SK-N-SH treated with all-trans-retinoic acid at 6 μM for 48 hours (cell line): ENCODE measurements at regions not wholly inside any gene's neighbourhood (a gene's known extent, or its start where the extent isn't known, plus 50 kb on each side); places are given as distances from the start of the nearest gene placed in this dataset.

Source experiments
- ARNTL ChIP-seq: fragments of 450-650 bp; formaldehyde crosslinking; IDR thresholded peaks from 2 replicates; pipeline ENCODE4 v1.5.0; 2020; ENCODE audit warnings: low read depth, mild to moderate bottlenecking, moderate library complexity, borderline replicate concordance
- OSR1 ChIP-seq: fragments of 250-450 bp; sonication (Bioruptor Pico); IDR thresholded peaks from 2 replicates; pipeline ENCODE4 v1.8.0; 2022; ENCODE audit warnings: moderate library complexity, mild to moderate bottlenecking, inconsistent platforms
- POU6F1 ChIP-seq: fragments of 250-450 bp; sonication (Bioruptor Pico); IDR thresholded peaks from 2 replicates; pipeline ENCODE4 v1.8.0; 2021; ENCODE audit warnings: low read depth, mild to moderate bottlenecking, moderate library complexity, borderline replicate concordance
- PPARA ChIP-seq: fragments of 250-450 bp; sonication (Bioruptor Pico); IDR thresholded peaks from 2 replicates; pipeline ENCODE4 v1.5.0; 2020; ENCODE audit warnings: mild to moderate bottlenecking, borderline replicate concordance
- RARB ChIP-seq: fragments of 250-450 bp; sonication (Bioruptor Pico); IDR thresholded peaks from 2 replicates; pipeline ENCODE4 v1.8.0; 2021; ENCODE audit warnings: mild to moderate bottlenecking, moderate library complexity
- SNAI2 ChIP-seq: fragments of 250-450 bp; sonication (Bioruptor Pico); IDR thresholded peaks from 2 replicates; pipeline ENCODE4 v1.5.0; 2020; ENCODE audit warnings: mild to moderate bottlenecking, moderate library complexity
- ZC3H10 ChIP-seq: fragments of 250-450 bp; sonication (Bioruptor Pico); IDR thresholded peaks from 2 replicates; pipeline ENCODE4 v1.5.1; 2021; ENCODE audit warnings: mild to moderate bottlenecking, moderate library complexity
- ZFP3 ChIP-seq: fragments of 250-450 bp; sonication (Bioruptor Pico); IDR thresholded peaks from 2 replicates; pipeline ENCODE4 v1.5.0; 2020; ENCODE audit warnings: mild to moderate bottlenecking, moderate library complexity
- ZFP30 ChIP-seq: fragments of 450-650 bp; formaldehyde crosslinking; IDR thresholded peaks from 2 replicates; pipeline ENCODE4 v1.5.0; 2022; ENCODE audit warnings: mild to moderate bottlenecking, moderate library complexity
- ZNF8 ChIP-seq: fragments of 450-650 bp; formaldehyde crosslinking; IDR thresholded peaks from 2 replicates; pipeline ENCODE4 v1.5.0; 2020; ENCODE audit warnings: mild to moderate bottlenecking, moderate library complexity
- TF ChIP-seq, protein P1 (sequence below): fragments of 250-450 bp; sonication (Bioruptor Pico); IDR thresholded peaks from 2 replicates; pipeline ENCODE4 v1.5.0; 2020; ENCODE audit warnings: mild to moderate bottlenecking, moderate library complexity
- TF ChIP-seq, protein P2 (sequence below): fragments of 250-450 bp; sonication (Bioruptor Pico); IDR thresholded peaks from 2 replicates; pipeline ENCODE4 v1.8.0; 2020; ENCODE audit warnings: mild to moderate bottlenecking, moderate library complexity, borderline replicate concordance
- TF ChIP-seq, protein P3 (sequence below): fragments of 250-450 bp; sonication (Bioruptor Pico); IDR thresholded peaks from 2 replicates; pipeline ENCODE4 v1.5.1; 2020; ENCODE audit warnings: low read depth, mild to moderate bottlenecking, moderate library complexity

DNA sequence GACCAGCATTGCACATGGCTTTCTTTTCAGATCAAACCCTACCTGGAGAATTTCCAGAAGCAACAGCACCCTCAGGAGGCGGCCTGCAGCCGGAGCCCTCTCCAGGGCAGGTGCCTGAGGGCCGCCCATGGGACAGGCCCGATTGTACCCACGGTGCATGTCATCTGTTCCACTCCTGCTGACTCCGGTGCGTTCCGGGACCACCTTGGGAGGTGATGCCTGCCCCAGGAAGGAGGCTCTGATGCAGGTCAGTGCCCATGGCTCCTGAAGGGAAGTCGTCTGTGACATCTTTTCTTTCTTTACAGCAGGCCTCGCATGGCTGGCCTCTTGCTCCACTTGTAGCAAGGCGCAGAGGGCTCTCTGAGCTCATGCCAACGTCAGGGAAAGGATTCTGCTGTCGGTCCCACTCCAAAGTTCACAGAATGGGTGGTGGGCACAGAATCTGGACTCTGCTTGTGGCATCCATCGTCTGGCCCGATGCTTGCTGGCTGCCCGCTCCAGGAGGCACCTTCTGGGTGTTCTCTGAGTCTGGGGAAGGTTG is 160.7 kb upstream of the RTL1 start:
- TF ChIP-seq ZNF8 (CRISPR knock-in tag) (no peak), POU6F1 (CRISPR knock-in tag) (no peak), RARB (CRISPR knock-in tag) (no peak), ZC3H10 (CRISPR knock-in tag) (no peak), ARNTL (CRISPR knock-in tag) (no peak), PPARA (CRISPR knock-in tag) (no peak), ZFP30 (CRISPR knock-in tag) (no peak), SNAI2 (no peak), OSR1 (CRISPR knock-in tag) (no peak), ZFP3 (CRISPR knock-in tag) (no peak)
- TF ChIP-seq, protein P1, sequence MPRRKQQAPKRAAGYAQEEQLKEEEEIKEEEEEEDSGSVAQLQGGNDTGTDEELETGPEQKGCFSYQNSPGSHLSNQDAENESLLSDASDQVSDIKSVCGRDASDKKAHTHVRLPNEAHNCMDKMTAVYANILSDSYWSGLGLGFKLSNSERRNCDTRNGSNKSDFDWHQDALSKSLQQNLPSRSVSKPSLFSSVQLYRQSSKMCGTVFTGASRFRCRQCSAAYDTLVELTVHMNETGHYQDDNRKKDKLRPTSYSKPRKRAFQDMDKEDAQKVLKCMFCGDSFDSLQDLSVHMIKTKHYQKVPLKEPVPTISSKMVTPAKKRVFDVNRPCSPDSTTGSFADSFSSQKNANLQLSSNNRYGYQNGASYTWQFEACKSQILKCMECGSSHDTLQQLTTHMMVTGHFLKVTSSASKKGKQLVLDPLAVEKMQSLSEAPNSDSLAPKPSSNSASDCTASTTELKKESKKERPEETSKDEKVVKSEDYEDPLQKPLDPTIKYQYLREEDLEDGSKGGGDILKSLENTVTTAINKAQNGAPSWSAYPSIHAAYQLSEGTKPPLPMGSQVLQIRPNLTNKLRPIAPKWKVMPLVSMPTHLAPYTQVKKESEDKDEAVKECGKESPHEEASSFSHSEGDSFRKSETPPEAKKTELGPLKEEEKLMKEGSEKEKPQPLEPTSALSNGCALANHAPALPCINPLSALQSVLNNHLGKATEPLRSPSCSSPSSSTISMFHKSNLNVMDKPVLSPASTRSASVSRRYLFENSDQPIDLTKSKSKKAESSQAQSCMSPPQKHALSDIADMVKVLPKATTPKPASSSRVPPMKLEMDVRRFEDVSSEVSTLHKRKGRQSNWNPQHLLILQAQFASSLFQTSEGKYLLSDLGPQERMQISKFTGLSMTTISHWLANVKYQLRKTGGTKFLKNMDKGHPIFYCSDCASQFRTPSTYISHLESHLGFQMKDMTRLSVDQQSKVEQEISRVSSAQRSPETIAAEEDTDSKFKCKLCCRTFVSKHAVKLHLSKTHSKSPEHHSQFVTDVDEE, result no peak
- TF ChIP-seq, protein P2, sequence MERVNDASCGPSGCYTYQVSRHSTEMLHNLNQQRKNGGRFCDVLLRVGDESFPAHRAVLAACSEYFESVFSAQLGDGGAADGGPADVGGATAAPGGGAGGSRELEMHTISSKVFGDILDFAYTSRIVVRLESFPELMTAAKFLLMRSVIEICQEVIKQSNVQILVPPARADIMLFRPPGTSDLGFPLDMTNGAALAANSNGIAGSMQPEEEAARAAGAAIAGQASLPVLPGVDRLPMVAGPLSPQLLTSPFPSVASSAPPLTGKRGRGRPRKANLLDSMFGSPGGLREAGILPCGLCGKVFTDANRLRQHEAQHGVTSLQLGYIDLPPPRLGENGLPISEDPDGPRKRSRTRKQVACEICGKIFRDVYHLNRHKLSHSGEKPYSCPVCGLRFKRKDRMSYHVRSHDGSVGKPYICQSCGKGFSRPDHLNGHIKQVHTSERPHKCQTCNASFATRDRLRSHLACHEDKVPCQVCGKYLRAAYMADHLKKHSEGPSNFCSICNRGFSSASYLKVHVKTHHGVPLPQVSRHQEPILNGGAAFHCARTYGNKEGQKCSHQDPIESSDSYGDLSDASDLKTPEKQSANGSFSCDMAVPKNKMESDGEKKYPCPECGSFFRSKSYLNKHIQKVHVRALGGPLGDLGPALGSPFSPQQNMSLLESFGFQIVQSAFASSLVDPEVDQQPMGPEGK (CRISPR knock-in tag), result no peak
- TF ChIP-seq, protein P3, sequence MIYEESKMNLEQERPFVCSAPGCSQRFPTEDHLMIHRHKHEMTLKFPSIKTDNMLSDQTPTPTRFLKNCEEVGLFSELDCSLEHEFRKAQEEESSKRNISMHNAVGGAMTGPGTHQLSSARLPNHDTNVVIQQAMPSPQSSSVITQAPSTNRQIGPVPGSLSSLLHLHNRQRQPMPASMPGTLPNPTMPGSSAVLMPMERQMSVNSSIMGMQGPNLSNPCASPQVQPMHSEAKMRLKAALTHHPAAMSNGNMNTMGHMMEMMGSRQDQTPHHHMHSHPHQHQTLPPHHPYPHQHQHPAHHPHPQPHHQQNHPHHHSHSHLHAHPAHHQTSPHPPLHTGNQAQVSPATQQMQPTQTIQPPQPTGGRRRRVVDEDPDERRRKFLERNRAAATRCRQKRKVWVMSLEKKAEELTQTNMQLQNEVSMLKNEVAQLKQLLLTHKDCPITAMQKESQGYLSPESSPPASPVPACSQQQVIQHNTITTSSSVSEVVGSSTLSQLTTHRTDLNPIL, result no peak
